ENCODE measurements at regions not wholly inside any gene's neighbourhood (a gene's known extent, or its start where the extent isn't known, plus 50 kb on each side); places are given as distances from the start of the nearest gene placed in this dataset.

DNA sequence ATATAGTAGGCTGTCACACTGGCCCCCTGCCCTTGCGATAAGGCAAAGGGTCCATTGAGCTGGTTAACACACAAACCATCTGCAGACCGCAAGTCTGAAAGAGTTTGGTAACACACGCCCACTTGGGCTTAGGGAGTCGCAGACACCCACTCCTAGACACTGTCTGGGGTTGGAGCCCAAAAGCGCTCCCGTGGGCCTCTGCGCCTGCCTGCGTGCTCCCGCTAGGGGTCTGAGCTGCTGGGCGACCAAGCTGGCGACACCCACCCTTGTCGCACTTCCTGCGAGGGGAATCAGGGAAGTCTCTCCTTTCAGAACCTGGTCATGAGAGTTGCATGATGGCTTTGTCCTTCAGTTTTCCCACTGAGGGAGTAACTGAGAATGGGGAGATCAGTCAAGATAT is 653.0 kb downstream of the HTR1B start:
- ChIA-PET POLR2A (no interaction called here), CTCF (no interaction called here)
- ATAC-seq = no peak
- Histone ChIP-seq H3K27ac (ENCODE audit: low read length) (no peak overlapping the region), H3K9me3 (ENCODE audit: control insufficient read depth, insufficient read depth, low read depth, low read length) (no peaks in the 10 kb centered on the region), H3K4me1 (ENCODE audit: control insufficient read depth, insufficient read depth, low read length) (peaks cover 4% of the 10 kb centered on the region), H3K4me3 (ENCODE audit: low read depth in 2 of 2, low read length in 2 of 2) (no peak overlapping the region), H3K36me3 (ENCODE audit: control insufficient read depth, insufficient read depth, low read length) (no peaks in the 10 kb centered on the region), H3K27me3 (ENCODE audit: control insufficient read depth, insufficient read depth, low read length) (no peaks in the 10 kb centered on the region)
- in situ Hi-C loops (cut with HindIII; ENCODE audit: low pct_unique_long_range_greater_than_20kb, low sequenced_read_pairs) (no loop called here), intact Hi-C loops (cut with micrococcal nuclease; ENCODE audit: unreplicated experiment) (no loop called here)
- TF ChIP-seq SIN3A (IDR thresholded peaks at IDR 0.05; ENCODE audit: borderline replicate concordance, insufficient read depth, low read depth, low read length) = no peak
- TF ChIP-seq, protein P1, sequence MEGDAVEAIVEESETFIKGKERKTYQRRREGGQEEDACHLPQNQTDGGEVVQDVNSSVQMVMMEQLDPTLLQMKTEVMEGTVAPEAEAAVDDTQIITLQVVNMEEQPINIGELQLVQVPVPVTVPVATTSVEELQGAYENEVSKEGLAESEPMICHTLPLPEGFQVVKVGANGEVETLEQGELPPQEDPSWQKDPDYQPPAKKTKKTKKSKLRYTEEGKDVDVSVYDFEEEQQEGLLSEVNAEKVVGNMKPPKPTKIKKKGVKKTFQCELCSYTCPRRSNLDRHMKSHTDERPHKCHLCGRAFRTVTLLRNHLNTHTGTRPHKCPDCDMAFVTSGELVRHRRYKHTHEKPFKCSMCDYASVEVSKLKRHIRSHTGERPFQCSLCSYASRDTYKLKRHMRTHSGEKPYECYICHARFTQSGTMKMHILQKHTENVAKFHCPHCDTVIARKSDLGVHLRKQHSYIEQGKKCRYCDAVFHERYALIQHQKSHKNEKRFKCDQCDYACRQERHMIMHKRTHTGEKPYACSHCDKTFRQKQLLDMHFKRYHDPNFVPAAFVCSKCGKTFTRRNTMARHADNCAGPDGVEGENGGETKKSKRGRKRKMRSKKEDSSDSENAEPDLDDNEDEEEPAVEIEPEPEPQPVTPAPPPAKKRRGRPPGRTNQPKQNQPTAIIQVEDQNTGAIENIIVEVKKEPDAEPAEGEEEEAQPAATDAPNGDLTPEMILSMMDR (IDR thresholded peaks at IDR 0.05) = no peak
- TF ChIP-seq POLR2AphosphoS5 (IDR thresholded peaks at IDR 0.05; ENCODE audit: low read depth, low read length) = no peak
- TF ChIP-seq, protein P2, sequence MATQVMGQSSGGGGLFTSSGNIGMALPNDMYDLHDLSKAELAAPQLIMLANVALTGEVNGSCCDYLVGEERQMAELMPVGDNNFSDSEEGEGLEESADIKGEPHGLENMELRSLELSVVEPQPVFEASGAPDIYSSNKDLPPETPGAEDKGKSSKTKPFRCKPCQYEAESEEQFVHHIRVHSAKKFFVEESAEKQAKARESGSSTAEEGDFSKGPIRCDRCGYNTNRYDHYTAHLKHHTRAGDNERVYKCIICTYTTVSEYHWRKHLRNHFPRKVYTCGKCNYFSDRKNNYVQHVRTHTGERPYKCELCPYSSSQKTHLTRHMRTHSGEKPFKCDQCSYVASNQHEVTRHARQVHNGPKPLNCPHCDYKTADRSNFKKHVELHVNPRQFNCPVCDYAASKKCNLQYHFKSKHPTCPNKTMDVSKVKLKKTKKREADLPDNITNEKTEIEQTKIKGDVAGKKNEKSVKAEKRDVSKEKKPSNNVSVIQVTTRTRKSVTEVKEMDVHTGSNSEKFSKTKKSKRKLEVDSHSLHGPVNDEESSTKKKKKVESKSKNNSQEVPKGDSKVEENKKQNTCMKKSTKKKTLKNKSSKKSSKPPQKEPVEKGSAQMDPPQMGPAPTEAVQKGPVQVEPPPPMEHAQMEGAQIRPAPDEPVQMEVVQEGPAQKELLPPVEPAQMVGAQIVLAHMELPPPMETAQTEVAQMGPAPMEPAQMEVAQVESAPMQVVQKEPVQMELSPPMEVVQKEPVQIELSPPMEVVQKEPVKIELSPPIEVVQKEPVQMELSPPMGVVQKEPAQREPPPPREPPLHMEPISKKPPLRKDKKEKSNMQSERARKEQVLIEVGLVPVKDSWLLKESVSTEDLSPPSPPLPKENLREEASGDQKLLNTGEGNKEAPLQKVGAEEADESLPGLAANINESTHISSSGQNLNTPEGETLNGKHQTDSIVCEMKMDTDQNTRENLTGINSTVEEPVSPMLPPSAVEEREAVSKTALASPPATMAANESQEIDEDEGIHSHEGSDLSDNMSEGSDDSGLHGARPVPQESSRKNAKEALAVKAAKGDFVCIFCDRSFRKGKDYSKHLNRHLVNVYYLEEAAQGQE (IDR thresholded peaks at IDR 0.05; ENCODE audit: insufficient read depth in 1 of 2, low read depth in 2 of 2, low read length in 1 of 2) = no peak
- TF ChIP-seq TCF7L2 (IDR thresholded peaks at IDR 0.05; ENCODE audit: low read depth, low read length) = no peak
- no peak for DNase-seq (ENCODE audit: low read depth, low spot score)
- BruUV-seq (replicated peaks) = no TSS peak

DNA sequence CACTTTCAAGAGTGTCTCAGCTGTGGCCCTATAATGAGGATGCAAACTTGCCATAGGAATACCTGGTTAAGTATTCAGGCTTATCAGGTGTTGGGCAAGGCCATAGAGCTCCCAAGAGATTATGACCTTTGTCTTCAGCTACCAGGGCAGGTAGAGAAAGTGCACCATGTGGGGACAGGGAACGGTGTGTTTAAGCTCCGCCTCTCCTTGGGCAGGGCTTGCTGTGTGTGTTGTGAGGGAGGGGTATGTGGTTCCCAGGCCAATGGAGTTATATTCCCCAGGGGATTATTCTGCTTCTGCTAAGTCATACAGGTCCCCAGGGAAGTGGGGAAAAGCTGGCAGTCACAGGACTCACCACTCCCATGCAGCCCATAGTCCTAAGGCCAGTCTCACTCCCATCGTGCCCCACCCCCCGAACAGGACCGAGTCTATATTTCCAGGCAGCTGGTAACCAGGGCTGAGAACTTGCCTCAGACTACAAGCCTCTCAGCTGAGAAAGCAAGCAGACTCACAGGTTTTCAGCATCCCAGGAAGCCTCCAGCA is 660.2 kb downstream of the HTR1B start:
- no TSS peak for BruUV-seq (replicated peaks)
- ChIA-PET CTCF (no interaction called here), POLR2A (no interaction called here)
- DNase-seq (ENCODE audit: low read depth, low spot score) (no peak), ATAC-seq (no peak)
- H3K4me3 ChIP-seq (ENCODE audit: low read depth in 2 of 2, low read length in 2 of 2) = no peak overlapping the region
- TF ChIP-seq, protein P1 (IDR thresholded peaks at IDR 0.05) = no peak
- no peak for TF ChIP-seq SIN3A (IDR thresholded peaks at IDR 0.05; ENCODE audit: borderline replicate concordance, insufficient read depth, low read depth, low read length)
- TF ChIP-seq POLR2AphosphoS5 (IDR thresholded peaks at IDR 0.05; ENCODE audit: low read depth, low read length) = no peak
- TF ChIP-seq TCF7L2 (IDR thresholded peaks at IDR 0.05; ENCODE audit: low read depth, low read length) = no peak
- TF ChIP-seq, protein P2 (IDR thresholded peaks at IDR 0.05; ENCODE audit: insufficient read depth in 1 of 2, low read depth in 2 of 2, low read length in 1 of 2) = no peak
- H3K27me3 ChIP-seq (ENCODE audit: control insufficient read depth, insufficient read depth, low read length) = no peaks in the 10 kb centered on the region
- no peaks in the 10 kb centered on the region for H3K9me3 ChIP-seq (ENCODE audit: control insufficient read depth, insufficient read depth, low read depth, low read length)
- in situ Hi-C loops (cut with HindIII; ENCODE audit: low pct_unique_long_range_greater_than_20kb, low sequenced_read_pairs) = no loop called here
- intact Hi-C loops (cut with micrococcal nuclease; ENCODE audit: unreplicated experiment) = no loop called here
- no peak overlapping the region for H3K27ac ChIP-seq (ENCODE audit: low read length)
- no peaks in the 10 kb centered on the region for H3K4me1 ChIP-seq (ENCODE audit: control insufficient read depth, insufficient read depth, low read length)
- H3K36me3 ChIP-seq (ENCODE audit: control insufficient read depth, insufficient read depth, low read length) = no peaks in the 10 kb centered on the region

Measured in Panc1 (cell line).